ENCODE measurements at regions not wholly inside any gene's neighbourhood (a gene's known extent, or its start where the extent isn't known, plus 50 kb on each side); places are given as distances from the start of the nearest gene placed in this dataset.

- Histone ChIP-seq H3K27me3 (ENCODE audit: insufficient read depth, low read length) (no peaks in the 10 kb centered on the region), H3K4me1 (ENCODE audit: control insufficient read depth in 1 of 2, insufficient read depth in 2 of 2, low read length in 2 of 2) (no peaks in the 10 kb centered on the region), H3K9ac (ENCODE audit: low read length) (no peak overlapping the region), H3K9me3 (ENCODE audit: control insufficient read depth in 1 of 2, insufficient read depth in 1 of 2, low read depth in 1 of 2, low read length in 2 of 2) (peaks cover 5 to 8% of the 10 kb centered on the region in 2 experiments; a peak in 3 of 4 replicates), H3K27ac (ENCODE audit: low read depth, low read length) (no peak overlapping the region), H3K36me3 (ENCODE audit: control insufficient read depth in 1 of 2, insufficient read depth in 2 of 2, low read length in 2 of 2) (no peaks in the 10 kb centered on the region), H3K79me2 (ENCODE audit: insufficient read depth, low read length) (no peaks in the 10 kb centered on the region), H3K4me3 (replicated peaks in 1 of 2; ENCODE audit: low read depth in 1 of 2, low read length in 2 of 2) (no peak overlapping the region), H3K4me2 (ENCODE audit: low read length) (no peak overlapping the region), H4K20me1 (ENCODE audit: insufficient read depth) (no peaks in the 10 kb centered on the region), H2AFZ (ENCODE audit: low read depth, low read length, poor library complexity, severe bottlenecking) (no peak overlapping the region), H3K9me2 (ENCODE audit: insufficient read depth) (no peaks in the 10 kb centered on the region)
- CTCF ChIA-PET = no interaction called here
- intact Hi-C loops (cut with micrococcal nuclease) = no loop called here
- DNase-seq (ENCODE audit: low read depth, low spot score) = no peak
- BruUV-seq (replicated peaks) = no TSS peak
- RAD21 ChIA-PET (ENCODE audit: low non-redundant PET in 1 of 2, low total read pairs in 2 of 2, uncharacterized antibody in 2 of 2, unreplicated experiment in 2 of 2) = no interaction called here
- POLR2A ChIA-PET = no interaction called here
- ATAC-seq = no peak
- no peak for TF ChIP-seq EGR1 (IDR thresholded peaks at IDR 0.05; ENCODE audit: low read depth)
- TF ChIP-seq CEBPB (IDR thresholded peaks at IDR 0.05; ENCODE audit: low read depth) = no peak
- no peak for TF ChIP-seq ATF3 (IDR thresholded peaks at IDR 0.05)
- no peak for TF ChIP-seq POLR2AphosphoS5 (IDR thresholded peaks at IDR 0.05; ENCODE audit: low read depth, low read length)
- no peak for TF ChIP-seq ZBTB33 (IDR thresholded peaks at IDR 0.05; ENCODE audit: extremely low read depth, insufficient replicate concordance, low read length)
- no peak for TF ChIP-seq ZNF274 (IDR thresholded peaks at IDR 0.05; ENCODE audit: low read depth, low read length)
- no peak for TF ChIP-seq ELF1 (IDR thresholded peaks at IDR 0.05; ENCODE audit: borderline replicate concordance, low read depth)
- no peak for TF ChIP-seq EZH2phosphoT487 (IDR thresholded peaks at IDR 0.05; ENCODE audit: borderline replicate concordance)
- no peak for TF ChIP-seq TCF7L2 (IDR thresholded peaks at IDR 0.05; ENCODE audit: borderline replicate concordance, extremely low read depth, insufficient read depth, insufficient read length)
- TF ChIP-seq CTCF (IDR thresholded peaks at IDR 0.05 in 2 of 3, conservative IDR thresholded peaks at IDR 0.05 in 1 of 3; ENCODE audit: borderline replicate concordance in 1 of 3, insufficient read depth in 1 of 3, low read depth in 2 of 3, low read length in 2 of 3) = no peak
- no peak for TF ChIP-seq CBX3 (IDR thresholded peaks at IDR 0.05; ENCODE audit: low read depth)
- TF ChIP-seq EZH2 (IDR thresholded peaks at IDR 0.05) = no peak
- no peak for TF ChIP-seq SP1 (IDR thresholded peaks at IDR 0.05; ENCODE audit: low read depth)
- TF ChIP-seq REST (IDR thresholded peaks at IDR 0.05; ENCODE audit: low read depth) = no peak
- no peak for TF ChIP-seq JUND (IDR thresholded peaks at IDR 0.05)
- TF ChIP-seq SRF (IDR thresholded peaks at IDR 0.05; ENCODE audit: low read depth) = no peak
- TF ChIP-seq MAX (IDR thresholded peaks at IDR 0.05) = no peak
These were observed 479.5 kb downstream of the EPHA5 start for GRCh38 chr4:65190780-65191179.

Data from HCT116 (cell line).